Effector CD8-positive, alpha-beta T cell (primary cell): ENCODE measurements at regions not wholly inside any gene's neighbourhood (a gene's known extent, or its start where the extent isn't known, plus 50 kb on each side); places are given as distances from the start of the nearest gene placed in this dataset.

Experiments
- DNase-seq: peaks from one replicate; lab custom pipeline; 2025; lab: John Stamatoyannopoulos, UW

DNA sequence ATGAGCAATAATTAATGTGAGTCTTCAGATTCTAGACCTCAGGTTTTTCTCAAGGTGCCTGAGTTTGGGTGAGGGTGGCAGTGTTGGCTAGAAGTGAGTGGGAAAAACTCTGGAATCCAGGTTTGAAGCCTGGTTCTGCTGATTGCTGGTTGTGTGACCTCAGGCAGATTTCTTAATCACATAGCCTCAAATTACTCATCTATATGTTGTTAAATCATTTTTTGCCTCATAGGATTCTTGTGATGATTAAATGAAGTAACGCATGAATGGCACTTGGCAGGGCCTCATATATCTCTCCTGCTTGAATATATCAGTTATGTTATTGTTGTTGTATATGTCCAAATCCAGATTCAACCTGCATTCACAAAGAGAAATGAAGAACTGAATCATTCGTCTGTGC, 60.5 kb downstream of the NR2F2 start:
- no peak for DNase-seq

DNA sequence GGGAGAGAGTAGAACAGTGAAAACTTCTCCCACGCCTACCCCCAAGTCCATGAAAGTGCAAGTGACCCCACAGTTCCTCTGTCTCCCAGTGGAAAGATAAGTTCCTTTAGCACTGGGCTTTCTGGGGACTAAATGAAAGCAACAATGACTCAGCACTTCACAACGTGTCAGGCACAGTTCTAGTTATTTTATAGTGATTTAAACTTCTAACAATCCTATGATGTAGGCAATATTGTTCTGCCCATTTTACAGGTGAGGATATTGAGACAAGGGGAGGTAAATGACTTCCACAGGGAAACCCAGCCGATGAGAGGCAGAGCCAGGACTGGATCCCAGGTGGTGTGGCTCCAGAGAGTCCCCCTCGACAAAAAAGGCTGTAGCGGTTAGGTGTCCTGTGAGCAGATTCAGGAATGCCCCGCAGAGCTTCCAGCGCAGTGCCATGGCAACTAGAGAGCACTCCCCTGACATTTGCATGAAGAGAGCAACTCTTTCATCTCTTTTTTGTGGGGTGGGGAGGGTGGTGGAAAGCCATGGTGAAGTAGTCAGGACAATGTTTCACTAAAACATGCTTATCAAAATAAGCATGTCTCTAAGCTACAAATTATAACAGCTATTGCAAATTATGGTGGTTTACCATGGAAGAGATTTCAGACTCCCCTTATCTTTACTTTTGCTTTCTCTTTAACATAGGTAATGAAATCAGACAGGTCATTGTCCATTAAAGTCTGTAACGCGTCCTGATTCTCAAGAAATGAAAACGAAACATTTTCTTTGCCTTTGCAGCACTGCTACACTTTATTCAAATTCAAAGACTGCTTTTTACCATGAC, 62.1 kb downstream of the NR2F2 start:
- no peak for DNase-seq

DNA sequence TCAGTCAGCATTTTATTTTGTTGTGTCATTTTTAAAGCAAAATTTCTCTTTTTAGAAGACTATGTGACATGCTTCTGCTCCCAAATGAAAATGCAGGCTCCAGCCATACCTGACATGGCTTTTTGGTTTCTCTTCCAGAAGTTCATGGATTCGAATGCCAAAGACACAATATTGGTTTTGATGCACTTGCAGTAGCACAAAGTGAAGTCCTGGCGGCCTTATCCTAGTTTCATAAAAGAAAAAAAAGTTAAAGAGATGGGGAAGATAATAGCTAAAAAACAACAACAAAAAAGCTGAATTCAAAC, 62.7 kb downstream of the NR2F2 start:
- no peak for DNase-seq

DNA sequence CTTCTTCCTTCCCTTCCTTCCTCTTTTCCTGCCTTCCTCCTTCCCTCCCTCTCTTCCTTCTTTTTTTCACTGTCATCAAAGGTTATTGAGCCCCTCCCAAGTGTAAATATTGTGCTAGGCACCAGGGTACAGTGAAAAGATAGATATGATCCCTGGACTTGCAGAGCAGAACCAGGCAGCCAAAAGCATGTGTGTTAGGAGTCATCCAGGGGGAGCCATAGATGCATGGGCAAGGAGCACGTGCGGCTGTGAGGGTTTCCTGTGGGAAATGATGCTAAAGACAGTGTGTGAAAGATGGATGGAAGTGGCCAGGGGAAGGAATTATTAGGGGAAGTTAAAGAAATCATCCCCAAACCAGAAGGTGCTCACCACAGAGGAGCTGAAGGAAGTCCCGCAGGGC, 65.2 kb downstream of the NR2F2 start:
- DNase-seq = no peak

DNA sequence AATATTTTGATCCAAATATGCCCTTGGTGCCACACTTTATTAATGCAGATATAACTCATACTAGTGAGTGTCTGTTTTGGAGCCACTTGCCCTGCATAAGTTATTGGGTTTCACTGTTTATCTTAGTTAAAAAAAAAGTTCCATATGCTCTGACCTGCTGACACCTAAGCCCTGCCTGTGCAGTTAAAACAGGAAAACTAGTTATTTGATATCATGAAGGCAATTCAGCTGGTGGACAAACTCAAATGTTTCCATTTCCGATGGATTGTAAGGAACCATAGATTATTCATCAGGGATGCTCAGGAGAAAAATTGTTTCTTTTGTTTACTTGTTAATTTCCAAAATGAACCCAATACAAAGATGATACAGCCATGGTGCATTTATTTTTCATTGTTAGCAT, 68.3 kb downstream of the NR2F2 start:
- DNase-seq = no peak

DNA sequence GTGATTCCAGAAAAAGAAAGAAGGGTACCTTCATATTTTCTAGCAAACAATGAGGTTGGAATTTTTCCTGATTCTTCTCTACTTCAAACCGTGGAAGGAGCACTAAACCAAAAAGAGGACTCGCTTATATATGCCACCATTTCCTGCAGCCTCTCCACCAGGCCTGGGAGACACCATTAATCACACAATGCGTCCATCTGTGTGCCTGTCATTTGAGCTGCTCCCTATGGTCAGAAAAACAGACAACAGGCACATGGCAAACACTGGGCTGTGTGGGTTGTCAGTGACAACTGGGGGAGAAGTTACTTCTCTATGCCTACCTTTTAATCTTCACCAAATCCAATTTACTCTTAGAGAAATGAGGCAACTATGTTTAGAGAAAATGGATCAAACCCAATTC, 71.9 kb downstream of the NR2F2 start:
- no peak for DNase-seq

DNA sequence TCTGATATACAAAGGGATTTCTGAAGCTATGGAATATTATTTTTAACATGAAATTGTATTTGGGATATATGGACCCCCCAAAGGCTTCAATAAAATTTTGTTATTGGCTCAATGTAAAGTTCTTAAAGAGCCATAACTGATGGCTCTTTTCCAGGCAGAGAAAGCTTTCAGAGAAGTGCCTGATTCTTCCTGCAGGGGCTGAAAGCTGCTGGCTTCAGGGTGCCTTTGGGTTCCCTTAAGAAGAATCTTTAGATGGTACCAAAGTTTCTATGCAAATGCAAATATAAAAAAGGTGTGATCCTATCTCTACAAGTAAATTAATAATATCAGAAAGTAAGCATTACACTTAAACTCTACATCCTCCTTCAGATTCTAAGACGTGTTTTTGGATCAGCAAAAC, 72.6 kb downstream of the NR2F2 start:
- DNase-seq = no peak

DNA sequence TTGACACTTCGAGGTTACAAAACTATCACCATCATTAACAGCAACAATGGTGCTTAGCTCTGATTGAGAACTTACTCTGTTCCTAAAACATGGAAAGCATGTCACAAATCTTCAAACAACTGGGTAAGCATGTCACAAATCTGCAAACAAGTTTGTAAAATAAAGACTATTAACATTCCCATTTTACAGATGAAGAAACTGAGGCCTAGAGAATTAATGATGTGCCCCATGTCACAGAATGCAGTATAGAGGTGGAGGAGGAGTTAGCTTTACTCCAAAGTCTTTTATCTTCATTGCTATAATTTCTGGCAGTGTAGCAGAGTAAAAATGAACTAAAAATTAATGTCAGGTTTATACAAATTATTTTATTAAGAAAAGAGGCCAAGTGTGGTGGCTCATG, 73.4 kb downstream of the NR2F2 start:
- DNase-seq = no peak

DNA sequence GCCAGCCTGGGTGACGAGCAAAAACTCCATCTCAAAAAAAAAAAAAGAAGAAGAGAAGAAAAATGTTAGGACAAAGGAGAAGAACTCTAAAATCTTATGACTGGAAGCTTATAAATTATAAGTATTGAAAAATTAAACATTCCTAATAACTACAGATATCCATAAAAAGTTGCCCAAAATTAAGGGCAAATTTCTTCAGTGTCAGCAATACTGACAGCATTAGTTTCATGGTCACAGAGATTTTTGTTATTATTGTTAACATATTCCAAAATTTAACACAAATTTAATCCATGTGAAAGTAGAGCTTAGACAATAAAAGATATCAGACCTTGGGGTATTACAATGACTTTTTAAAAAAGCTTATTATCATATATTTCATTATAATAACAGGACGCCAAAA, 74.1 kb downstream of the NR2F2 start:
- no peak for DNase-seq

DNA sequence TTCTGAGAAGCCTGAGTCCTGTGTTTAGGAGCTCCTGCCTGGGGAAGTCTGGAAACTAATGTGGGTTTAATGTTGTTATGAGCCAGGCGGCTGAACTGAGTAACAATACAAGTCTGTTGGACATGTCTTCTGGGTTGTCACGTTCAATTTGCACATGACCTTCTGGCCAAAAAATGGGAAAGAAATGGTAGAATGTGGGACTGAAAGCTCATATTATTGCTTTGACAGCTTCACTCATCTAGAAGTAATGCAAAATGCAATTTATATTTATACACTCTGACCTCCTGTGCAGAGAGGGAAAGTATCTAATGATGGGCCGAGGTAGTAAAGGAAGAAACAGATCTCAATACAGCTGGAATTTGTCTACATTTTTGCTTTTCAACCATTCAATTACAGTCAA, 75.8 kb downstream of the NR2F2 start:
- no peak for DNase-seq

DNA sequence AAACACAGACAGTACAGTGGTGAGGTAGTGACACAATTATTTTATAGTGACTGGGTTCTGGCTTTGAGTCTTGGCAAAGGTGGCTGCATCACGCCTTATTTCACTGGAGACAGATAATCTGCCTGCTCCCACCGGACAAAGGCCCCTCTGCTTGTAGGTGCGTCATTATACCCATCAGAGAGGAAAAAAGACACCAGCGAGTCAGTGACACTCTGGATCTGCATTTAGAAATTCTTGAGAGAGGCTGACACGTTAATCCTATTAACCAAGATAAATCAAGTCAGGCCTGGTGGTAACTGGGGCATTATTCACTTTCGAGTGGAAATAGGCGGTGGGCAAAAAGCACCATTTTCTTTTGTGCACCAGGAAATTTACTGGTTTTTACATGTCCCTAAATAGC, 76.2 kb downstream of the NR2F2 start:
- no peak for DNase-seq

DNA sequence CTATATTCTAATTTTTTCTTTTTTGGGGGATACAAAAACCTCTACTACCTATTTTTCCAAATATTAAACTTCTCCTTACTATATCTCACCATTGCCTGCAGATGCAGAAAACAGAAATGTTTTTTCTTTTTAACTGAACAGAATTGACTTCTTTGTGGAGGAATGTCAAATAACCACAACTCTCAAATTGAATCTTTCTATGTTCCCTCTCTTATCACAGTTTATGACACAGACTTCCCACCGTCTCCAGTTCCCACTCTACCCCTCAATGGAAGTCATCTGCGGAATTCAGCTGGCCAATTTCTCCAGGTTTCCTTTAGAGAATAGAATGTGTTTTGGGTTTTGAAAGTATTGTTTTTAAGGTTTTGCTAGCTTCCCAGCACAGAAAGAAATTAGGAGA, 77.0 kb downstream of the NR2F2 start:
- DNase-seq = no peak

DNA sequence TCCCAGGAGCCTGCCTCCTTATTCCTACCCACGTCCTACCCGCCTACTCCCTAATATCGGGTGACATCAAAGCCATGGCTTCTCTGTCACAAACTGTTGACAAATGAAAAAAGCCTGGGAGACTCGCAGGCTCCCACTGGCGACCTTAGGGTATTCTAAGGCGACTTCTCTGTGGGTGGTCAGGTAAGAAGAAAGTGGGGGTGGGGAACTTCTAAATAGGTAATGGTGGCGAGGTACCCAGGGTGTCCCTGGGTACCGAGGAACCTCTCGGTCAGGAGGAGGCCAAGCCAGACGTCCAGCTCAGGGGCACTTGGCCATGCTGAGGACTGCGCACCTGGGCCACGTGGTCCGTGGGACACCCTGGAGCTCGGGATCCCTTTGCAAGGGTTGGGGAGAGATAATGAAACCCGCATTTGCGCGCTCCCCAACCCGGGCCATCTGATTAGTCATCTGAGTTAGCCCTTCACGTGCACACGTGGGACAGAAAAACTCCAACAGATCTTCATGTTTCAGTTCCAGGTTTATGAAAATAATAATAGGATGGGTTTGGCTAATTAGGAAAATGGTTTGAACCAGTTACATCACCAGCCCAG, 78.2 kb downstream of the NR2F2 start:
- no peak for DNase-seq

DNA sequence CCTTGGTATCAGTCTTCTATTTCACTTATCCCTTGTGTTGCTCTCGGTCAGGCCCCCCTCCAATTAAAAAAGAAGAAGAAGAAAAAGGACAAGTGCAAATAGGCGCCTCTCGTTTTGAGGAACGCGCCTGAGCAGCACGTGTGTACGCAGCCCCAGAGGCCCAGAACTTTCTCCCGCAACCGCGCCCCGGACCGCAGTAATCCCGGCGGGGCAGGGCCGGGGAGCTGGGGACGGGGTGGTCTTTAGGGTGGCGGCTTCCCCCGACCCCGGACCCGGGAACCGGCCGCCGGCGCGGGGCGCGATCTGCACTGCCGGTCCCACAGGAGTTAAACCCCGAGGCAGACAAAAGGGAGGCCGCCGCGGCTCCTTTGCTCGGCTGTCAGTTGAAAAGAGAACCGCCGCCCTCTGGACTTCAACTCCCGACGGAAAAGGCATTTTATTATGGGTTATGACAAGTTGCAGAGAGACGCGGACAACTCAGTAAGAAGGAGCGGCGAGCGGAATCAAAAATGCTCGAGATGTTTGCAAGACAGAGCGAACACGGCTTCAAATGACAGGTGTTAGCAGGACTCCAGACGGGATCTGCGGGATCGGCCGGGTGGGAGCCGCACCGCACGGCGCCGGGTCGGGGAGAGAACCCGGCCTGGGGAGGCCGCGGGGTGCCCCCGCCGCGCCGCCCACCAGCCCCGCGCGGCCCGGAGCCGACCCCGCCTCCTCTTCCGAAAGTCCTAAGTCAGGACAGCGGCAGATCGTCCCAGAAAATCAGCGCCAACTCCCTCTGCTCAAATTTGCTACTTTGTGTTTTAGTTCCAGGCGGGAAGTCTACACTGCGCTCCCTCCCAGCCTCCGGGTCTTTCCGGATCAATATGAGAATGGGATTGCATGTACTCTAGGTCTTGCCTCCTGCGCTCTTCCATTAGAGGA, 79.0 kb downstream of the NR2F2 start:
- DNase-seq = no peak

DNA sequence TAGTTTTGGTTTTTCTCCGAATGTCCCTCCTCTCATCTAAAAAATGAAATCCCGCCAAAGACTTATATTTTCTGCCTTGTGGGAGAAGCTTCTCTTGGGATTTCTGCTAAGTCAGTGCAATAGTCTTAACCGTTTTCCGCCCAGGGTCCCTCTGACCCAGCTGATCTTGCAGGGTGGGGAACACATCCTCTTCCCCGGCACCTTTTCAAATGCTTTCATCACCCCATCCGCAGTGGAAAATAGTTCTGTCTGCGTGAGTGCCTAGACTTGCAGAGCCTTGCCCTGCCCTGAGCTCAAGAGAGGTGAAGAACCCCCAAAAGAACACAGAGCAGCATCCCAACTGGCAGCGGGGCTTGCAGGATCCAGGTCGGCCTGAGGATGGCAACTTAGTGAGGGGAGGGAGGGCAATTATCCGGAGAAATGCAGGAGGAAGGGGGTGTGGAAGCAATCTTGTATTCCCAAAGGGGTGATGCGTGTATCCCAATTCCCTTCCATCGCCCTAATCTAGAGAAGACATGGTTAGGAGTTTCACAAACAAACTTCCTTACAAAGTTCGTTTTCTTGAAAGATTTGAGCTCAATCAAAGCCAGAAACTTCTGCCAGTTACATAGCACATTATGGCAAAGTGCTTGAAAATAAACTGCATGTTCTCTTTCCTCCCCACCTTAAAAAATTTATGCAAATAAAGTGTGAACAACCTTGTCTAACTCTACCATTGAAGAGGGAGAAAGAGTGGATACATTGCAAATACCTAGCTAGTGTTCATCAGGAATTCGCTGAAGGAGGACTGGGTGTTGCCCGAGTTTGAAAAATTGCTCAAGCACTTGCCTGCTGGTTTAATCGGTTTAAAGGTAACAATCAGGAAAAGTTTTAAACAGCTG, 79.9 kb downstream of the NR2F2 start:
- DNase-seq = no peak

DNA sequence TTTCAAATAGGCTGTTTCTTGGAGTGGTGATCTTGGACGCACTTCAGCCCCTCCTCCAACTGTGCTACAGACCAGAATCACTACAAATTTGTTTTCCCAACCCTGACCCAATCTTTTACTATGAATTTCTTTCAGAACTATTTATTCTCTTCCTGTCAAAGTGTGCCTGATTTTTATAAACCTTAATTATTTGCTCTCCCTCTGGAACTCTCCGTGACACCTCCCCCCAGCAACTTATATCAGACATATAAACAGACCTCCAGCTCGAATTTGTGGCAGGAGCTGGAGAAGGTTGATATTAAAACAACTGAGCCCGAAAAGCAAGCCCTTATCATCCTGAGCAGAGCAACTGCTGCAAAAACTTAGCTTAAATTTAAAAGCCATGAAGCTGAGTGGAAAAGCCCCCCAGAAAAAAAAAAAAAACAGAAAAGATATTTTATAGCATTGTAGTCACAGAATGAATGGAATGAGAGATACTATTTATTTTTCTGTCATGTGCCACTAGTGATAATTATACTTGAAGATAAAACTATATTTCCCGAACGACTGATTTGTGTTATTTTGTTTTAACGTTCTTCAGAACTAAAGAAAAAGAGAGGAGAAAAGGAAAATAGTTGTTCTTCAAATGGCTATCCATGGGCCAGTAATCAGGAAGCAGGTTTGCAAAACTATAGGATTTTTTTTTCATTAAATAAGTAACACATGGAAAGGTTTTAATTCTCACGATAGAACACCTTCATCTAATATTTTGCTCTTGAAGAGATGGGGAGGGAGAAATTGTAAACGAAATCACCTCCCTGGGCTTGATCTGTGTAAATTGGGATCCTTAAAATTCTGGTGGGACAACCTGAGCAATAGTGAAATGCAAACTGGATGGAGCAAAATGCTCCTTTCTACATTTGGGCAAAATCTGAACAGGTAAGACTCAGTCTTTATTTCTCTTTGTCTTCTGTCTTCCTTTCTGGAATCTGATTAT, 80.8 kb downstream of the NR2F2 start:
- no peak for DNase-seq

DNA sequence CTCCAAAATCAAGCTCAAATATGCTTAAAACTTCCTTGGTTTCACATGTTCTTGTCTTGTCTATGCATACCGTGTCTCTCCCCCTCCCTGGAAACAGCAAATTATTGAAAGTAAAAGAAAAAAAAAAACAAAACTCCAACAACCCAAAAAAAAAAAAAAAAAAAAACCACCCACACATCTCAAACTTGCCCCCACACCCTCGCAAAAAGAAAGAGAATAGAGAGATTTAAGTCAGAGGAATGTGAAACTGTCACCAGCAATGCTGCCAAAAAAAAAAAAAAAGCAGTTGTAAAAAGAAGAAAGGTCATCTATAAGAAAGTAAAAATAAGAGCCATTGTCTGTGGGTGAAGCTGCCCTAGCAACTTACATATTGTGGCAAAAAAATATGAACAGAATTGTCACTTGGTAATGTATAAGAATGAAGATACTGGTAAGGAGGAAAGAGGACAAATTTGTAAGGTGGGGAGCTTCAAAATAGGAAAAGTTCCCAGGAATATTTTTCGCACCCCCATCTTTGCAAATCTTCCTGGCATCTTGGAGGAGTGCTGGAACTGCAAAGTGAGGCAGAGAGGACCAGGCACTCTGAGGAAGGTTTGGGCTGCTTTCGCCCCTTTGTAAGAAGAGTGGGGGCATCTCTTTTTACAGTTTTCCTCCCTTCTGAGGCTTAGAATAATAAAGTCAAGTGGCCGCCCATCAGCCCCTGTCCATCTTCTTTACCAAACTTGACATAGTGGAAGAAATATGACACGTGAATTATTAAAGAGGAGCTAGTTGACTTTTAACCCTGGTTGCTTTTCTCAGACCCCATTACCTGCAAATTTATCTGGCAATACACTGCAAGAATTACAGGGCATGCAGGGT, 81.8 kb downstream of the NR2F2 start:
- DNase-seq = no peak

DNA sequence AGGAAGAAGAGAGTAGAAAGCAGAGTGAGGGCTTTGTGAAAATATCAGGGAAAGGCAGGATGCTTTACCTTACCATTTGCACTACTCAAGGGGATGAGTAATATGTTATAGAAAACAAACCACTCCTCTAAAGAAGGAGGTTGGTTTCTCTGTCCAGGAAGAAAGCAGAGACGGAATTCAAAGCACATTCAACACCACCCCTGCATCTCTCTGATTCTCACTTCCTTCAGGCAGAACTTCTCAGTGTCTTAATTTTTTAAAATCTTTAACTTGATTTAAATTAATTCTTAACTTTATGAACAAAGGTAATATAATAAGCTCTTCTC, 82.4 kb downstream of the NR2F2 start:
- no peak for DNase-seq

DNA sequence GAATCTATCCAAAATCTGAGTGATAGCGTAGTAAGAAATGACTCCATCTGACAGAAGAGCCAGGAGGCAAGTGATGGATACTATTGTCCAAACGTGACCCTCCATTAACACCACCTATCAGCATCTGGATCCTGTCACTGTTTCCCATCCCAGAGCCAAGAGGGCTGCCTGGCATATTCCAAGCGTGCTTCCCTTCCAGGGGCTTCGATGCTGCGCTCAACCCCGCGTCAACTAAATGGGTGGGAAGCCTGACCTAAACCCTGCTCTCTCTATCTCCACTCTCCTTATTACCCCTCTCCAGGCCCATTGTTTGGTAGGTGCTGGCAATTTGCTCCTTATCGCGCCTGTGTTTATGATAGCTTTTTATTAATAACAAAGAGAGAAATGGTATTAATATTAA, 83.2 kb downstream of the NR2F2 start:
- DNase-seq = no peak

DNA sequence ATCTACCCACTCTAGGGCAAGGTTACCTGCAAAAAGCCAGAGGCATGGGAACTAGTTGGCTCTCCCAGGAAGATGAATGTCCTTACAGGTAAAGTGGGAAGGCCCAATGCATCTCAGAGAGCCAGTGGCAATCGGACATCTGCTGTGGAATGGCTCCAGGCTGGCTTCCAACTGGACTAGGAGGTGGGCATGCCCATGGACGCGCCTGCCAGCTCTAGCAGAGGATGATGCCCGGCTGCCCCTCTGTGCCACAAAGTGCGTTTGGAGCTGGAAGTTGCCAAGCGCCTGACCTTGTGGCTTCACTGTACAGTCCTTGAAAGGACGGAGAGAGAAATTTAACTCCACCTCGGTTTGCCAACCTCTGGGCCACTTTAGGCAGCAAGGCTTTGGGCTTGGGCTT, 84.4 kb downstream of the NR2F2 start:
- no peak for DNase-seq
